WTC11 (cell line): ENCODE measurements at regions not wholly inside any gene's neighbourhood (a gene's known extent, or its start where the extent isn't known, plus 50 kb on each side); places are given as distances from the start of the nearest gene placed in this dataset.

Experiments
- ATAC-seq: fragments of 200-7000 bp; cut with Tn5 transposase; 2 replicates; pipeline ENCODE4 v1.10.0; 2021; ENCODE audit warnings: mild to moderate bottlenecking, moderate library complexity
- CTCF ChIA-PET: fragments of 300-600 bp; sonication (Branson Sonifier 250); formaldehyde crosslinking; loops from one replicate; lab custom pipeline; 2021; ENCODE audit warnings: antibody characterized with exemption; lab: Charles Lee
- POLR2A ChIA-PET: fragments of 350-600 bp; sonication (Branson Sonifier 250); formaldehyde crosslinking; loops from one replicate; lab custom pipeline; 2021; ENCODE audit warnings: antibody characterized with exemption; lab: Charles Lee
- DNase-seq: peaks from one replicate; pipeline ENCODE4 v3.0.0; 2021; ENCODE audit warnings: low spot score
- H3K27ac Mint-ChIP-seq: 2 replicates; pipeline ENCODE4 v1.8.0; 2021; ENCODE audit warnings: mixed read lengths
- H3K27me3 Mint-ChIP-seq: 2 replicates; pipeline ENCODE4 v1.8.0; 2021; ENCODE audit warnings: low read depth, mild to moderate bottlenecking, moderate library complexity, mixed read lengths
- H3K36me3 Mint-ChIP-seq: 2 replicates; pipeline ENCODE4 v1.8.0; 2021; ENCODE audit warnings: mixed read lengths
- H3K4me1 Mint-ChIP-seq: 2 replicates; pipeline ENCODE4 v1.8.0; 2022; ENCODE audit warnings: mixed read lengths
- H3K4me3 Mint-ChIP-seq: 2 replicates; pipeline ENCODE4 v1.8.0; 2021; ENCODE audit warnings: mild to moderate bottlenecking, moderate library complexity, mixed read lengths
- H3K9me3 Mint-ChIP-seq: 2 replicates; pipeline ENCODE4 v1.8.0; 2021; ENCODE audit warnings: mixed read lengths
- AFF4 ChIP-seq: sonication (generic); formaldehyde crosslinking; IDR thresholded peaks from 2 replicates; pipeline ENCODE4 v1.8.1; 2023; ENCODE audit warnings: mild to moderate bottlenecking, missing genetic modification reagents, borderline replicate concordance
- CREB1 ChIP-seq: sonication (generic); formaldehyde crosslinking; IDR thresholded peaks from 2 replicates; pipeline ENCODE4 v1.8.0; 2023; ENCODE audit warnings: mild to moderate bottlenecking, missing genetic modification reagents
- ELF4 ChIP-seq: sonication (generic); formaldehyde crosslinking; IDR thresholded peaks from 2 replicates; pipeline ENCODE4 v1.8.1; 2022; ENCODE audit warnings: low read depth, mild to moderate bottlenecking, moderate library complexity, missing genetic modification reagents
- ETV6 ChIP-seq: sonication (generic); formaldehyde crosslinking; IDR thresholded peaks from 2 replicates; pipeline ENCODE4 v1.8.1; 2022; ENCODE audit warnings: mild to moderate bottlenecking, missing genetic modification reagents
- FOXP1 ChIP-seq: sonication (generic); formaldehyde crosslinking; IDR thresholded peaks from 2 replicates; pipeline ENCODE4 v1.8.0; 2022; ENCODE audit warnings: missing genetic modification reagents, mild to moderate bottlenecking, moderate library complexity, borderline replicate concordance
- GRHL2 ChIP-seq: fragments of 250-450 bp; sonication (Bioruptor Pico); IDR thresholded peaks from 2 replicates; pipeline ENCODE4 v1.8.0; 2022; ENCODE audit warnings: mild to moderate bottlenecking, moderate library complexity; ENCODE audit not compliant: insufficient replicate concordance, severe bottlenecking
- GTF2I ChIP-seq: fragments of 250-450 bp; sonication (Bioruptor Pico); conservative IDR thresholded peaks from 2 replicates; pipeline ENCODE4 v1.4.0; 2021; ENCODE audit warnings: mild to moderate bottlenecking
- HMGXB4 ChIP-seq: sonication (generic); formaldehyde crosslinking; IDR thresholded peaks from 2 replicates; pipeline ENCODE4 v1.8.1; 2023; ENCODE audit warnings: mild to moderate bottlenecking, moderate library complexity, missing genetic modification reagents
- IRF1 ChIP-seq: sonication (generic); formaldehyde crosslinking; IDR thresholded peaks from 2 replicates; pipeline ENCODE4 v1.8.0; 2023; ENCODE audit warnings: missing genetic modification reagents
- JAZF1 ChIP-seq: fragments of 250-450 bp; sonication (Bioruptor Pico); IDR thresholded peaks from 2 replicates; pipeline ENCODE4 v1.9.0; 2021; ENCODE audit warnings: moderate library complexity, mild to moderate bottlenecking, inconsistent platforms
- KAT7 ChIP-seq: sonication (generic); formaldehyde crosslinking; IDR thresholded peaks from 2 replicates; pipeline ENCODE4 v1.8.1; 2023; ENCODE audit warnings: missing genetic modification reagents, mild to moderate bottlenecking, borderline replicate concordance
- PREB ChIP-seq: sonication (generic); formaldehyde crosslinking; IDR thresholded peaks from 2 replicates; pipeline ENCODE4 v1.8.1; 2022; ENCODE audit warnings: mild to moderate bottlenecking, missing genetic modification reagents, moderate library complexity, borderline replicate concordance
- PRRX2 ChIP-seq: fragments of 250-450 bp; sonication (Bioruptor Pico); IDR thresholded peaks from 2 replicates; pipeline ENCODE4 v1.8.0; 2021; ENCODE audit warnings: mild to moderate bottlenecking
- TCF7 ChIP-seq: sonication (generic); formaldehyde crosslinking; IDR thresholded peaks from 2 replicates; pipeline ENCODE4 v1.8.0; 2022; ENCODE audit warnings: mild to moderate bottlenecking, low read depth, missing genetic modification reagents, moderate library complexity
- ZBTB21 ChIP-seq: sonication (generic); formaldehyde crosslinking; IDR thresholded peaks from 2 replicates; pipeline ENCODE4 v1.8.1; 2023; ENCODE audit warnings: mild to moderate bottlenecking, missing genetic modification reagents, borderline replicate concordance
- ZMAT4 ChIP-seq: fragments of 250-450 bp; sonication (Bioruptor Pico); IDR thresholded peaks from 2 replicates; pipeline ENCODE4 v1.9.0; 2021; ENCODE audit warnings: mild to moderate bottlenecking
- ZNF219 ChIP-seq: sonication (generic); formaldehyde crosslinking; IDR thresholded peaks from 2 replicates; pipeline ENCODE4 v1.8.0; 2023; ENCODE audit warnings: missing genetic modification reagents, mild to moderate bottlenecking, borderline replicate concordance
- ZNF281 ChIP-seq: sonication (generic); formaldehyde crosslinking; IDR thresholded peaks from 2 replicates; pipeline ENCODE4 v1.8.0; 2023; ENCODE audit warnings: mild to moderate bottlenecking, missing genetic modification reagents
- ZNF416 ChIP-seq: fragments of 250-450 bp; sonication (Bioruptor Pico); IDR thresholded peaks from 2 replicates; pipeline ENCODE4 v1.9.0; 2021; ENCODE audit warnings: mild to moderate bottlenecking, inconsistent platforms

GRCh38 chr10:118867768-118868167, 113.0 kb upstream of the CACUL1 start:
- H3K27me3 Mint-ChIP-seq = no peaks in the 10 kb centered on the region; the same call in 1 of the 2 replicates
- no peak for DNase-seq
- ChIA-PET CTCF (interaction anchor here (2.1 kb wide), 1 partner anchor 40 kb away, joined by 5 read pairs; no protein-coding TSS in a partner anchor), POLR2A (no interaction called here)
- no peak for ATAC-seq
- H3K36me3 Mint-ChIP-seq = no peaks in the 10 kb centered on the region
- TF ChIP-seq PREB (CRISPR knock-in tag) = no peak
- no peak for TF ChIP-seq GTF2I (CRISPR knock-in tag)
- TF ChIP-seq PRRX2 = no peak
- no peak for TF ChIP-seq AFF4 (CRISPR knock-in tag)
- TF ChIP-seq HMGXB4 (CRISPR knock-in tag) = no peak
- TF ChIP-seq IRF1 (CRISPR knock-in tag) = no peak
- no peak for TF ChIP-seq ZMAT4 (CRISPR knock-in tag)
- no peak for TF ChIP-seq KAT7 (CRISPR knock-in tag)
- no peak for TF ChIP-seq ZNF416 (CRISPR knock-in tag)
- TF ChIP-seq ETV6 = no peak
- no peak for TF ChIP-seq ZNF281 (CRISPR knock-in tag)
- no peak for TF ChIP-seq JAZF1 (CRISPR knock-in tag)
- no peak for TF ChIP-seq CREB1 (CRISPR knock-in tag)
- no peak for TF ChIP-seq ELF4 (CRISPR knock-in tag)
- TF ChIP-seq ZBTB21 = no peak
- TF ChIP-seq ZNF219 (CRISPR knock-in tag) = no peak
- TF ChIP-seq TCF7 (CRISPR knock-in tag) = no peak
- TF ChIP-seq GRHL2 = no peak
- TF ChIP-seq FOXP1 (CRISPR knock-in tag) = no peak
- H3K4me3 Mint-ChIP-seq = no peak overlapping the region
- H3K4me1 Mint-ChIP-seq = peaks cover 22% of the 10 kb centered on the region
- H3K9me3 Mint-ChIP-seq = peaks cover 13% of the 10 kb centered on the region; the same call in 1 of the 2 replicates
- no peak overlapping the region for H3K27ac Mint-ChIP-seq
